ENCODE measurements at regions not wholly inside any gene's neighbourhood (a gene's known extent, or its start where the extent isn't known, plus 50 kb on each side); places are given as distances from the start of the nearest gene placed in this dataset.

- Histone ChIP-seq H3K27me3 (ENCODE audit: insufficient read depth, low read depth) (peaks cover 75% of the 10 kb centered on the region), H4K20me1 (ENCODE audit: insufficient read depth) (no peaks in the 10 kb centered on the region), H3K27ac (no peak overlapping the region), H3K4me3 (no peak overlapping the region), H2AFZ (no peak overlapping the region), H3K9me2 (ENCODE audit: insufficient read depth) (no peaks in the 10 kb centered on the region), H3K4me2 (no peak overlapping the region), H3K36me3 (ENCODE audit: low read depth) (no peaks in the 10 kb centered on the region), H3F3A (ENCODE audit: insufficient read depth, low read depth) (no peaks in the 10 kb centered on the region), H3K9me3 (ENCODE audit: insufficient read depth, low read depth) (no peaks in the 10 kb centered on the region), H3K4me1 (replicated peaks; ENCODE audit: insufficient read depth) (no peaks in the 10 kb centered on the region), H3K79me2 (ENCODE audit: low read depth) (no peaks in the 10 kb centered on the region)
- POLR2A ChIA-PET (ENCODE audit: unreplicated experiment) = no interaction called here
- BruUV-seq (replicated peaks) = no TSS peak
- TF ChIP-seq CTCF (conservative IDR thresholded peaks at IDR 0.05) (no peak), EZH2 (IDR thresholded peaks at IDR 0.05; ENCODE audit: low read depth) (no peak)
- intact Hi-C loops (cut with micrococcal nuclease; ENCODE audit: unreplicated experiment) = no loop called here
- no peak for DNase-seq
- CTCF ChIA-PET = no interaction called here
Observed at GRCh38 chr2:129759472-129760010, 219.9 kb upstream of the RAB6C start.

GRCh38 chr2:129760669-129761068 is 218.8 kb upstream of the RAB6C start:
- no peaks in the 10 kb centered on the region for H3K9me2 ChIP-seq (ENCODE audit: insufficient read depth)
- no peaks in the 10 kb centered on the region for H4K20me1 ChIP-seq (ENCODE audit: insufficient read depth)
- no peaks in the 10 kb centered on the region for H3K4me1 ChIP-seq (replicated peaks; ENCODE audit: insufficient read depth)
- intact Hi-C loops (cut with micrococcal nuclease; ENCODE audit: unreplicated experiment) = no loop called here
- no peak overlapping the region for H3K4me2 ChIP-seq
- CTCF ChIA-PET = no interaction called here
- POLR2A ChIA-PET (ENCODE audit: unreplicated experiment) = no interaction called here
- no peaks in the 10 kb centered on the region for H3F3A ChIP-seq (ENCODE audit: insufficient read depth, low read depth)
- H3K27me3 ChIP-seq (ENCODE audit: insufficient read depth, low read depth) = peaks cover 75% of the 10 kb centered on the region
- H3K9me3 ChIP-seq (ENCODE audit: insufficient read depth, low read depth) = no peaks in the 10 kb centered on the region
- H2AFZ ChIP-seq = no peak overlapping the region
- BruUV-seq (replicated peaks) = no TSS peak
- H3K27ac ChIP-seq = no peak overlapping the region
- H3K36me3 ChIP-seq (ENCODE audit: low read depth) = no peaks in the 10 kb centered on the region
- no peaks in the 10 kb centered on the region for H3K79me2 ChIP-seq (ENCODE audit: low read depth)
- H3K4me3 ChIP-seq = no peak overlapping the region
- TF ChIP-seq EZH2 (IDR thresholded peaks at IDR 0.05; ENCODE audit: low read depth) = no peak
- no peak for TF ChIP-seq CTCF (conservative IDR thresholded peaks at IDR 0.05)
- DNase-seq = no peak

GRCh38 chr2:129761569-129762021 is 217.9 kb upstream of the RAB6C start:
- H3K79me2 ChIP-seq (ENCODE audit: low read depth) = no peaks in the 10 kb centered on the region
- DNase-seq = no peak
- BruUV-seq (replicated peaks) = no TSS peak
- no peaks in the 10 kb centered on the region for H3K36me3 ChIP-seq (ENCODE audit: low read depth)
- H4K20me1 ChIP-seq (ENCODE audit: insufficient read depth) = no peaks in the 10 kb centered on the region
- H3F3A ChIP-seq (ENCODE audit: insufficient read depth, low read depth) = no peaks in the 10 kb centered on the region
- no peak overlapping the region for H3K4me3 ChIP-seq
- intact Hi-C loops (cut with micrococcal nuclease; ENCODE audit: unreplicated experiment) = no loop called here
- H3K27me3 ChIP-seq (ENCODE audit: insufficient read depth, low read depth) = peaks cover 73% of the 10 kb centered on the region
- no peaks in the 10 kb centered on the region for H3K4me1 ChIP-seq (replicated peaks; ENCODE audit: insufficient read depth)
- H2AFZ ChIP-seq = no peak overlapping the region
- no peaks in the 10 kb centered on the region for H3K9me3 ChIP-seq (ENCODE audit: insufficient read depth, low read depth)
- no peak overlapping the region for H3K27ac ChIP-seq
- no peaks in the 10 kb centered on the region for H3K9me2 ChIP-seq (ENCODE audit: insufficient read depth)
- CTCF ChIA-PET = no interaction called here
- no peak overlapping the region for H3K4me2 ChIP-seq
- TF ChIP-seq CTCF (conservative IDR thresholded peaks at IDR 0.05) (no peak), EZH2 (IDR thresholded peaks at IDR 0.05; ENCODE audit: low read depth) (no peak)
- POLR2A ChIA-PET (ENCODE audit: unreplicated experiment) = no interaction called here
